GM18498 (cell line): ENCODE measurements at regions not wholly inside any gene's neighbourhood (a gene's known extent, or its start where the extent isn't known, plus 50 kb on each side); places are given as distances from the start of the nearest gene placed in this dataset.
"Not testable (repeated sequence)": the region's sequence is repeated elsewhere in the genome, so short reads cannot be mapped to it uniquely, and the experiment has no call there.

Source experiments
- ATAC-seq: cut with Tn5 transposase; IDR thresholded peaks from one replicate; pipeline ENCODE4 v1.9.1; 2021; ENCODE audit warnings: mild to moderate bottlenecking, moderate library complexity; ENCODE audit not compliant: unreplicated experiment

DNA sequence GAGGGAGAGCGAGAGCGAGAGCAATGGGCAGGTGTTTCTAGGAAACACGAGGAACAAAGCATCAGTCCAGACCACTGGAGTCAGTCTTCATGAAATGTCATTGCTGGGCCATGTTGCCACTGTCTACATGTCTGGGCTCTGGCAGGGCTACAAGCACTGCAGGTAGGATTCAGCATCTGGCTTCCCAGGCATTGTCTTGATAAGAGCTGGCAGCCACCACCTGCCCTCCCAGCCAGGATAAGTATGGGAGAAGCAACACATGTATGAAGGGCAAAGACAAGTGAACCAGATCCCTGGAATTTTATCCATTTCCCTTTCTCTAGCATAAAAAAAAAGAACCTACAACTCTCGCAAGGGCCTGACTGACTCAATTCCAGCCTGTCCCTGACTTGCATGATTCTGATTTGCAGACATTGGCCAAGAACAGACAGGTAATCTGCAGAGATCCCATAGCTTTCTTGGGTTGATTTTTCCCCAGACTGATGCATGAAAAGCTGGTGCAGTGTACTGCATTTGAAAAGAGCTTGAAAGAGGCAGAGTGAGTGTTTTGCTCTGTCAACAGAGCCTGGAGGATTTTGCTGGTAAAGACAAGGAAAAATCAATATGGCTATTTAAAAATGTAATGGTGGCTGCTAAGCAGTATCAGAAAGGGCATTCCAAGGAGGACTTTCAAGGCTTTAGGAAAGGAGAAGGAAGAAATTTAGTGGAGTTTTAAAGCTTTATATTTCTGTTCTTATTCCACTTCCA, 157.2 kb upstream of the MYRIP start:
- no peak for ATAC-seq

DNA sequence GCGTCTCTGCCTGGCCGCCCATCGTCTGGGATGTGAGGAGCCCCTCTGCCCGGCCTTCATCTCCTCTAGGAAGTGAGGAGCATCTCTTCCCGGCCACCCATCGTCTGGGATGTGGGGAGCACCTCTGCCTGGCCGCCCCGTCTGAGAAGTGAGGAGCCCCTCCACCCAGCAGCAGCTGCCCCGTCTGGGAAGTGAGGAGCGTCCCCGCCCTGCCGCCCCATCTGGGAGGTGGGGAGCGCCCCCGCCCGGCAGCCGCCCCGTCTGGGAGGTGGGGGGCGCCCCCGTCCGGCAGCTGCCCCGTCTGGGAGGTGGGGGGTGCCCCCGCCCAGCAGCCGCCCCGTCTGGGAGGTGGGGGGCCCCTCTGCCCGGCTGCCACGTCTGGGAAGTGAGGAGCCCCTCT, 153.7 kb upstream of the MYRIP start:
- ATAC-seq, result not testable (repeated sequence)

DNA sequence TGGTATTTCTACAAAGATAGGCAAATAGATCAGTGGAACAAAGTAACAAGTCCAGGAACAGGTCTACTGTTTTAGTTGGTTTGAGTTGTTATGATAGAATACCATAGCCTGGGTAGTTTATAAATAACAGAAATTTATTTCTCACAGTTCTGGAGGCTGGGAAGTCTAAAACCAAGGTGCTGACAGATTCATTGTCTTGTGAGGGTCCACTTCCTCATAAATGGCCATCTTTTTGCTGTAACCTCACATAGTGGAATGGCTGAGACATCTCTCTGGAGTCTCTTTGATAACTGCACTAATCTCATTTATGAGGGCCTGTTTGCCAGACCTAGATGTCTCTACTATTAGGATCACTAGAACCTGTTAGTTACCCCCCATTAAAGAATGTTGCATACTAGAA, 152.3 kb upstream of the MYRIP start:
- no peak for ATAC-seq

DNA sequence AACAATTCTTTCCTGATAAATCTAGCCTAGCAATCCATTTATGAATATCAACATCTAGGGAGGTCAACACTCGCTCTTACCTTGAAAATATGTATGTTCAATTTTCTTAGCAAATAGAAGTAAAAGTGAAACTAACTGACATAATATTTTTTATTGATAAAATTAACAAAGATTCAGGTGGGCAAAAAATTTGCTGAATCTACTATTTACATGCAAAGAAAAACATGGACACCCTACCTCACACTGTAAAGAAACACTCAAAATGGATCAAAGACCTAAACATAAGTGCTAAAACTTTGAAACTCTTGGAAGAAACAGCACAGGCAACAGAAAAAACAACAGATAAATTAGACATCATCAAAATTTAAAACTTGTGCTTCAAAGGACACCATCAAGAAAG, 151.6 kb upstream of the MYRIP start:
- ATAC-seq, result no peak

DNA sequence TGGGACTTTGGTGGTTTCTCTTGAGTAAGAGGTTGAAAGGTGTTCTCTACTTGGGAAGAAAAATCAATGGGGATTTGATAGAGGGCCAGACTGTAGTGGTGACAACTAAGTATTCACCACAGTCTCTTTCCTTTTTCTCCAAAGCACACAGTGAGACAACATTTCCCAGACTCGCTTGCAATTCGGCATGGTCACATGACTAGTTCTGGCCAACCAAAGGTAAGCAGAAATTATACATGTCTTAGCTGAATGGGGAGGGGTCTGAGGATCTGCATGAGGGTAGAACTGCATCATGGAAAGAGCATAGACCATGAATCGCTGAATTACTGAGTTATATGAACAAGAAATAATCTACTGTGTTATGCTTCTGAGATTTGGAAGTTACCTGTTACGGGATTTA, 144.5 kb upstream of the MYRIP start:
- ATAC-seq, result no peak

DNA sequence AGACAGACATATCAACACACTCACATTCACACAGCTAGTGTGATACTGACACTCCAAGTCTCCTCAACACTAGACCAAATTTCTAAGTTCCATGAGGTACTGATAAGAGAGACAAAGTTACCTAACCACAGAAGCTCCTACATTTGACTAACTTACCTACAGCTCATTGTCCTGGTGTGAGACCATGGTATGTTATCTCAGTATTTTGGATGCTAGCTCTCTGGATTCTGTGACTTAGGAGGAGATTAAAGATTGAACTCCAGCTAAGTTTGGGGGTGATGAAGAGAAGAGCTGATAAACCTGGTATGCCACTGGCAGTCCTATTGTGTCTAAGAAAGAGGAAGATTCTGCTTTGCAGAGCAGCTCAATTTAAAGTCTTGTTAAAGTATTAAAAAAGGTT, 144.0 kb upstream of the MYRIP start:
- ATAC-seq, result no peak

DNA sequence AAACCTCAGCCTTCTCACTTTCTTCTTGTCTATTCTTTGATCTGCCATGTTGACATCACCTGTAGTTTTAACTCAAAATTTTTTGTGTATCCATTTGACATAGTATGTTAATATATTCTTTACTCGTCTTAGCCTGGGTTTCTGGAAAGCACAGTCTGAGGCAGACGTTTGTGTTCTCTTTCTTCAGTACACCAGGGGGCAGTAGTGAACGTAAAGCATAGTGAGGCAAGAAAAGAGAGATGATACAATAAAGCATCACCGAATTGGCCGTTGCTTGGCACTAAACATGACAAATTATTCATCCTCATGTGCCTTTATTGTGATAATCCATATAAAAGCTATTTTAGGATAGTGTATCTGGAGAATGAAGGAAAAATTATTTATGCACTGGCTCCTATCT, 141.0 kb upstream of the MYRIP start:
- no peak for ATAC-seq

DNA sequence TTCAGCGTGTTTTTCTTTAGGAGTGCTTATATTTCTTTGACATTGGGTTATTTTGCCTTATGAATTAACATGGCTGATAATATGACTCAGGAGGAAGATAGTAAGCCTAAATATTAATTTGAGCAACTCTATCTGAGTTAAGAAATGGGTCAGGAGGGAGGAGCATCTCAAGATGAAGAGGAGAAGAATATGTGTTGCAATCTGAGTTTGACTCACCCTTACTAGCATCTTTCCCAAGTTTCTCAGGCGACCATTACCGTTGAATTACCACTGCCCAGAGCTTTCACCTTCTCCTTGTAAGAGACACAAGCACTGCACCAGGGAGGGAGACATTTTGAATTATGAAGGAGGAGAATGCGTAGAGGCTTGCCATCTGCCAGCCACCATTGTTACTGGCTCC, 138.3 kb upstream of the MYRIP start:
- no peak for ATAC-seq

DNA sequence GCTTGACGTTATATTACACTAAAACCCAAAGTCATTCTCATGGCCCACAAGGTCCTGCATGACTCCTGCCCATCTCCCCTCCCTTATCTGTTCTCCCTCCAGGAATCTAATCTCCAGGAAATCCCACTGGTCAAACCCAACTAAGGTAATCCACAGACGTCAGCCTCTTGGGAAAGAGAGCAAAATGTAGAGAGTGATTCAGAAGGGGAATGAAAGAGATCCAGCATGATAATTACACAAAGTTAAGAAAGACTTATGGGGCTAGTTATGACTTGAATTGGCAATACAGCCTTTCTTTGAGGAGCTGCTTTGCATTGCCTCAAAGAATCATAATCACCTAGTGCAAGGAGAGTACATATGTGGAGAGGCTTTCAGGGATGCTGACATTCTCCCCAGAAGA, 137.8 kb upstream of the MYRIP start:
- ATAC-seq, result no peak

DNA sequence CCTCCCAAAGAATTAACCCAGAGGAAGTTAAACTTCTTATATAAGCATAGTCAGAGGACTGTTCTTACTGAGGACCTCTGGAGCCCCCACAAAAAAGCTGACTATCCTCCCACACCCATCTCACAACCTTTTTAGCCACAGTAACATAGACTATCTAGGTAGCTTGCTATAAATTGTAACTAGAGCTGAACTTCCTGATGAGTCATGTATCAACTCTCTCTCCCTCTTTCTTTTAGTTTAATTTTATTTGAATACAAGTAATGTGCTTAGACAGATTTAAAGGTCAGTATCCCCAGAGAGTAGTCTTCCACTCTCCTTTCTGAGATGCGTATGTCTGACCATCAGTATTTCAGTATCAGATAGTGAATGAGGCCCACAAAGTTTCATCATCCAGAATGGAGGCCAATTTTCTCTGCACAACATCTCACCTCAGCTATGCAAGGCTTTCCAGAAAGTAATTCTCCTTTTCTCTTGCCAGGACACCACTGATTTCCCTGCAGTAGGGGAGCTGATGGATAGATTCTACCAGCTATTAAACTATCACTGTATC, 104.0 kb upstream of the MYRIP start:
- ATAC-seq, result no peak

DNA sequence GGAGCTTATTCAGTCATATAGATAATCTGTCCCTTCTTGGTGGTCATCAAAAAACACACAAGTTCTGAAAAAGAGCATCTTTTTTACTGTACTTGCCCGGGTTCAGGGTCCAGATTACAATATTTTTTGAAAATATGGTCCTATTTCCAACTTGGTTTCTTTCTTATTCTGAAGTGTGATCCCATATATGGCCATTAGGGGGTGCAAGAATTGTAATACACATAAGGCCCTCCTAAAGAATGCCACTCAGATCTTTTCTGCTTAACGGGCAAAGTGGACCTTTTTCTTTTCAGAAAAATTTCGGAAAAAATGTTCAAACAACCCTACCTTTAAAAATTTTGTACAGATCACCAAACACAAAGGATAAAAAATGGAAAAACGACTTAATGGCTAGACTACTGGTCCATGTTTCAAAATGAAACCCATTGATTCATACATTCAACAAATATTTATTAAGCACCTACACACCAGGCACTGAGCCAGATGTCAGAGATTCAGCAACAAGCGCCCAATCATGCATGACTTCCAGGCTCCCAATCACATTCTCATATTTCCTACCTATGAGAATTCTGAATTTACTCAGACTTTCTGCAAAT, 102.0 kb upstream of the MYRIP start:
- no peak for ATAC-seq

DNA sequence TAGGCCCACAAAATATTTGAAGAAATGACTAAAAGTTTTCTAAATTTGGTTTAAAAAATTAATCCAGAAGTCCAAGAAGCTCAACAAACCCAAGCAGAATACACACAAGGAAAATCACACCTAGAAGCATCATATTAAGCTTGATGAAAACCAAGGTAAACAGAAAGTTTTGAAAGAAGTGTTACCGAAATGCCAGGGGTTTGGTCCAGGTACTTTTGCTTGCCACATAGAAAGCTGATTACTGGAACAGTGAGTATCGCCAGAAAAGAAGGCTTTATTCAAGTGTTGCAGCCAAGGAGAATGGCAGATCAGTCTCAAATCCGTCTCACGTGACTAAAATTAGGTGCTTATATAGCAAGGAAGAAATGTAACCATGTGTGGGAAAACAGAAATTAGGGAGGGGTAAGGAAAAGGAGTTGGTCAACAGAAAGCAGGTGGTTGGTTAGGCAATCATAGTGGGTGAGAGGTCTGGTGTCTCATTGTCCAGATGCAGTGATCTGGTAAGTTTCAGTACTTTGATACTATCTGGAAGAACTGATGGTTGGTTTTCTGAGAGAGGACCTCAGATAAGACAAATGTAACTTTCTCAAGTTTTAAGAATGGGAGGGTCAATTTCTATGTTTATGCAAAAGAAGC, 96.9 kb upstream of the MYRIP start:
- no peak for ATAC-seq

DNA sequence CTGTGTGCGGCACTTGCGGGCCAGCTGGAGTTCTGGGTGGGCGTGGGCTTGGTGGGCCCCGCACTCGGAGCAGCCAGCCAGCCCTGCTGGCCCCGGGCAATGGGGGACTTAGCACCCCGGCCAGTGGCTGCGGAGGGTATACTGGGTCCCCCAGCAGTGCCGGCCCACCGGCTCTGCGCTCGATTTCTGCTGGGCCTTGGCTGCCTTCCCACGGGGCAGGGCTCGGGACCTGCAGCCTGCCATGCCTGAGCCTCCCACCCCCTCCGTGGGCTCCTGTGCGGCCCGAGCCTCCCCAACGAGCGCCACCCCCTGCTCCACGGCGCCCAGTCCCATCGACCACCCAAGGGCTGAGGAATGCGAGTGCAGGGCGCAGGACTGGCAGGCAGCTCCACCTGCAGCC, 96.1 kb upstream of the MYRIP start:
- ATAC-seq, result not testable (repeated sequence)

DNA sequence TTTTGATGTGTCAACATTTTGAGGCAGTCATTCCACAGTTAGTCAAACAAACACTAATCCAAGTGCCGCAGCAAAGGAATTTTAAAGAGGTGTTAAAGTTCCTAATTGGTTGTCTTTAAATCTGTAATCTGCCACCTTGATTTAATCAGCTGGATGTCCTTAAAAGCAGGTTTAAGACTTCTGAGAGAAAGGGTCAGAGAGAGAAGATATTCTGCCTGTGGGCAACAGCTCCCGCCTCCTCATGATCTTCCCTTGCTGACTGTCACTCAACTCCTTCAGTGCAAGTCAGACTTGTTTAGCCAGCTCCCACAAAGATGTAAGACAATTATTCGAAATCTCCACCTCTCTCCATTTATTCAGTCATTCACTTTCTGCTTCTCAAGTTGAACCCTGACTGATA, 92.6 kb upstream of the MYRIP start:
- no peak for ATAC-seq

DNA sequence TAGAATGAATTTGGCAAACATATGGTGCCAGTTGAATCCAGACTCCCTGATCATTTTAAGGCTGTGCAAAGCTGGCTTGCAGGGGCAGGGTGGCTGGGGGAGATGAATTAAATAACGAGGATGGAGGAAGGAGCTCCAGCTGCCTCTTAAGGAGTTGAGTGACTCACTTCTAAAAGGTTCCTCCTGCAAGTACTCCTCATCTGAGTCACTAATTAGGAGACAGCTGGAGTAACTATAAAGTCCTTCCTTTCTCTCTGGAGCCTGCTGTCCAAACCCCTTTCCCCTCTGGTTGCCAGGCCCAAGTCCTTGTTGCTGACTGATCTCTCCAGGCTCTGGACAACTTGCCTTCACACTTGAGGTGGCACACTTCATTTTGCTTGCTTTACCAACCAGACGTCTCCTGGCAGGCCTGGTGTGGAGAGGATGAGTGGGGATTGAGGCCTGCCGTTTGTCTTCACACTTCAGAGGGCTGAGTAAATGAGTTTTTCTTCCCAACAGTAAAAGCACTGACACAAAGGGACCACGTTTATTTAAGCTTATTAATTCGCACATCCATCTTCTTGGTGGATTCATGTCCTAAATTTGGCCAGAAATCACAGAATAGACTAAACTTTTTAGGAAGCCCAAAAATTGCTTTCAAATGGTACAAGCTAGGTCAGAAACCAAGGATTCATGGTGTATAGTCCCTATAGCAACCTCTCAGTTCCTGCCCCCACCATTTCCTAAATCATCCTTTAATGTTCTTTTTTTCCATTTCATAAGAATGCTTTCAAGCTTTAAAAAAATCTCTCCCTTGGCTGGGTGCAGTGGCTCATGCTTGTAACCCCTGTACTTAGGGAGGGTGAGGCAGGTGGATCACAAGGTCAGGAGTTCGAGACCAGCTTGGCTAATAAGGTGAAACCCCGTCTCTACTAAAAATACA, 90.5 kb upstream of the MYRIP start:
- no peak for ATAC-seq

DNA sequence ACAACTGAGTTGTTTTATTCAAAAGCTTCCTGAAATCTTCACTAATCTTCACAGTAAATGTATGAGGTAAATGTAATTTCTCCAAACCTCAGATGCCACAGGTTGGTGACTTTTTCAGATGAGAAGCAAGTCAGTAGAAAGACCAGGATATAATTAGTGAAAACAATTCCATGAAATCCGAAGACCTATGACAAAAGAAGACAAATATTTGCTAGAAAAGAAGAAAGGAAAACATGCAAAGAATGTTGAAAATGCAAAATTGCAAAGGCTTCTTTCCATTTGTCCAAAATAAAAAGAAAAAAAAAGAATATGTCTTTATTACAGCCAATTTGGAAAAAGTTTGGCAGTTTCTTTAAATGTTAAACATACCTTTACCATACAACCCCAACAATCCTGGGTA, 88.3 kb upstream of the MYRIP start:
- no peak for ATAC-seq

DNA sequence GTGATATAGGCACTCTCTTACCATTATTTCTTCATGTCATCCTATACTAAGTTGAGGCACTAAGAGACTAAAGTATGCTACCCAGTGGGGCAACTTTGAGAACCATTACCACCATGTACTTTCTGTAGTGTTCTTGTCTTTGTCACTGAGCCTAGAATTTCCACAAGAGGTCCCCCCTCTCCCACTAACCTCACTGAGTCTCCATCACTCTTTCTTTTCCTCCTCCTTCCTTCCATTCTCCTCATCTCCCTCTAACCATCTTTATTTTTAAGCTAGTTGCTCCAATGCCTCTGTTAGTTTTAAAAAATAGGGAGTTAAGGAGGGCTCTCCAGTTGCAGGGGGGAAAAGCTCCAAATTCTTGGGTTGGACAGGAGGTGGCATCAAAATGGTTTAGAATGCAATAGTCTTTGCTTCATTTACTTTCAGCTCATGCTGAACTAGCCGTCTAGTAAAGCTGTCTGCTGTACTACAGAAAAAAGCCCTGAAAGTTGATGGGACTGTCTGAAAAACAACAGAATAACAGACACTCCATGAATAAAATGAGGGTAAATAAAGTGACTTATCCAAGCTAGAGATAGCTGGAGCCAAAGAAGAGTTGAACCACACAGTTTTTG, 85.1 kb upstream of the MYRIP start:
- ATAC-seq, result no peak

DNA sequence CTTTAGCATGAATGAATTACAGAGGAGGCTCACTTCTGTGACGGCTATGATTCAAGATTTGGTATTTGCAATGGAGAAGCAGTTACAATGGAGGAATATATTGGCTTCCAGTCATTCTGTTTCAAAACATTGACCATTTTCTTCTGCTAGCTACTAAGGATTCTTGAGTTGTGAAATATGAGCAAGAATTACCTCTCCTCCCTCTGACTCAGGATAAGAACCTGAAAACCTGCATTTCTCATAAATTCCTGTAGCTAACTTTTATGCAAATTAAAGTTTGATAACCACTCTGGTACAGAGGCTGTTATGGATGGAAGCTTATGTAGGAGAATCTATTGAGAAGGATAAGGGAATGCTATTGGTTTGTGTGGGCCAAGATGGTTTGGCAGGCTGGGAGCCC, 84.1 kb upstream of the MYRIP start:
- no peak for ATAC-seq

DNA sequence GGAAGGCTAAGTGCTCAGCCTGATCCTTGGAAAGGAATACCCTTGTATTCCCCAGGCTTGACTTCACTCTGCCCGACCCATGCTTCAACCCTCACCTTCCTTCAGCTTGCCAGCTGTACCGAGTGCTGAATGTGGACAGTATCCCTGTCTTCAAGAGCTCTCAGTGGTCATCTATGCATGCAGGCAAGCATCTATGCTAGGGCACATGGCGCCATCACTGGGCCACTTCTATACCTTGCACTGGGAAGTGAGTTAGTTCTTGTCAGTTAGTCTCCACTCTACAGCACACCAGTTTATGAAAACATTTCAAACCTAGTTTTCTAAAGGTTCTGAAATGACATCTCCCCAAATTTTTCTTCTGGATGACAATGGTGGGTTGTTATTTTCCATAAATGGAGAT, 82.0 kb upstream of the MYRIP start:
- ATAC-seq, result no peak

DNA sequence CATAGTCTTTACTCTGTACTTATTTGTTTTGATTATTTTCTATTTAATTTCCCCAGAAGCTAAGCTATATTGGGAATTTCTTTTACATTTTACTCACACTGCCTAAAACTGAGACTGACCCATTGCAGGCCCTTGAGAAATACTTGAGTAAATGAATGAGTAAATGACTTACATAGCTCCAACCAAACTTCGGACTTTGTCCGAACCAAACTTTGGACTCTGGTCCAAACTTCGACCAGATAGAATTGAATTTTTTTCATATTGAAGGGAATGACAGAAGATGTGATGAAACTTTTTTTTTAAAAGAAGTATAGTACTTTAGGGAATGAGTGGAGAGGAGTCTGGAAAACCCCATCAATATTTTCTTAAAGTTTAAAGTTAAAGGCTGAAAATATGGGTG, 75.6 kb upstream of the MYRIP start:
- no peak for ATAC-seq

DNA sequence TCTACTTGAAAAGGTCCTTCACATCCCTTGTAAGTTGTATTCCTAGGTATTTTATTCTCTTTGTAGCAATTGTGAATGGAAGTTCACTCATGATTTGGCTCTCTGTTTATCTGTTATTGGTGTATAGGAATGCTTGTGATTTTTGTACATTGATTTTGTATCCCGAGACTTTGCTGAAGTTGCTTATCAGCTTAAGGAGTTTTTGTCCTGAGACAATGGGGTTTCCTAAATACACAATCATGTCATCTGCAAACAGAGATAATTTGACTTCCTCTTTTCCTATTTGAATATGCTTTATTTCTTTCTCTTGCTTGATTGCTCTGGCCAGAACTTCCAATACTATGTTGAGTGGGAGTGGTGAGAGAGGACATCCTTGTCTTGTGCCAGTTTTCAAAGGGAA, 69.8 kb upstream of the MYRIP start:
- not testable (repeated sequence) for ATAC-seq
